SHP77 (cell line): ENCODE measurements at regions not wholly inside any gene's neighbourhood (a gene's known extent, or its start where the extent isn't known, plus 50 kb on each side); places are given as distances from the start of the nearest gene placed in this dataset.
"Not testable (repeated sequence)": the region's sequence is repeated elsewhere in the genome, so short reads cannot be mapped to it uniquely, and the experiment has no call there.

ENCODE experiments used
- DNase-seq, 2 experiments: peaks; one replicate each; lab custom pipeline; 2025; lab: John Stamatoyannopoulos, UW

GRCh38 chrX:115911967-115912366 lies 258.6 kb upstream of the AGTR2 start:
- DNase-seq: no peak

GRCh38 chrX:115912372-115912897 lies 258.1 kb upstream of the AGTR2 start:
- no peak for DNase-seq

GRCh38 chrX:115913575-115913974 lies 257.0 kb upstream of the AGTR2 start:
- DNase-seq: no peak

GRCh38 chrX:115915625-115916024 lies 254.9 kb upstream of the AGTR2 start:
- DNase-seq: not testable (repeated sequence)

- no peak for DNase-seq
Measured at GRCh38 chrX:115929480-115929879, 241.1 kb upstream of the AGTR2 start.

GRCh38 chrX:115936008-115936407 lies 234.5 kb upstream of the AGTR2 start:
- no peak for DNase-seq

GRCh38 chrX:115939070-115939469 lies 231.5 kb upstream of the AGTR2 start:
- no peak for DNase-seq

- DNase-seq: no peak
Measured at GRCh38 chrX:115939636-115940160, 230.8 kb upstream of the AGTR2 start.

- DNase-seq: no peak
Measured at GRCh38 chrX:115940348-115940747, 230.2 kb upstream of the AGTR2 start.

- DNase-seq: no peak
Measured at GRCh38 chrX:115940888-115941332, 229.6 kb upstream of the AGTR2 start.

- DNase-seq: no peak
Measured at GRCh38 chrX:115941388-115941787, 229.2 kb upstream of the AGTR2 start.

- DNase-seq: no peak
Measured at GRCh38 chrX:115946059-115946458, 224.5 kb upstream of the AGTR2 start.

GRCh38 chrX:115948018-115948923 lies 222.3 kb upstream of the AGTR2 start:
- DNase-seq: no peak

- no peak for DNase-seq
Measured at GRCh38 chrX:115949900-115950822, 220.4 kb upstream of the AGTR2 start.

GRCh38 chrX:115952417-115953092 lies 218.0 kb upstream of the AGTR2 start:
- DNase-seq: no peak

- no peak for DNase-seq
Measured at GRCh38 chrX:115957862-115958490, 212.6 kb upstream of the AGTR2 start.

- no peak for DNase-seq
Measured at GRCh38 chrX:115958687-115959359, 211.7 kb upstream of the AGTR2 start.

- DNase-seq: peak in 1 of 2 experiments; percentile 3
Measured at GRCh38 chrX:115960440-115961084, 210.0 kb upstream of the AGTR2 start.

GRCh38 chrX:115966920-115967319 lies 203.6 kb upstream of the AGTR2 start:
- DNase-seq: peak in 1 of 2 experiments; percentile 3
